K562 (cell line): ENCODE measurements at regions not wholly inside any gene's neighbourhood (a gene's known extent, or its start where the extent isn't known, plus 50 kb on each side); places are given as distances from the start of the nearest gene placed in this dataset.

Experiments
- ATAC-seq: fragments of 200-7000 bp; cut with Tn5 transposase; 3 replicates; pipeline ENCODE4 v1.9.1; 2020; ENCODE audit warnings: moderate library complexity
- BruUV-seq: library from RNA; stranded (reverse); fragments of 400-500 nt; replicated peaks from 2 replicates; lab custom pipeline; 2021; lab: Mats Ljungman, UMichigan
- CTCF ChIA-PET: fragments of 300-600 bp; formaldehyde crosslinking; extraction: SDS; loops from one replicate; lab custom pipeline; 2021; ENCODE audit warnings: low intra/inter-chr PET ratio; lab: Yijun Ruan, JAX
- POLR2A ChIA-PET: fragments of 300-600, 350-650 bp; sonication (Branson Sonifier 250); formaldehyde crosslinking; extraction: SDS; loops from one replicate; lab custom pipeline; 2021; ENCODE audit warnings: antibody characterized with exemption, inconsistent platforms; lab: Yijun Ruan, JAX
- DNase-seq, 4 experiments: peaks; one replicate each; pipeline versions ENCODE4 v3.0.0 to v3.0.0-alpha.2; 2011 to 2018; ENCODE audit warnings: low spot score in 3 of 4, mixed read lengths in 3 of 4; ENCODE audit errors: extremely low read depth in 1 of 4
- FAIRE-seq: peaks from 2 replicates; lab custom pipeline; 2011; peaks lifted over from hg19 to GRCh38; lab: Jason Lieb, UNC
- H2AFZ ChIP-seq: 2 replicates; pipeline ENCODE4 v1.6.0; 2011; ENCODE audit warnings: low read depth, low read length, control low read depth, inconsistent platforms
- H3K27ac ChIP-seq: fragments of 200-600 bp; 3 replicates; pipeline ENCODE4 v1.8.0; 2011; ENCODE audit warnings: low read depth, mild to moderate bottlenecking, control low read depth, inconsistent platforms, low read length, moderate library complexity, mixed read lengths; ENCODE audit errors: extremely low read depth
- H3K27me3 ChIP-seq, 2 experiments: fragments of 300-600 bp in 1 of 2; 2 replicates in 1 of 2; 3 replicates in 1 of 2; pipeline versions ENCODE4 v1.6.0 to v1.8.0; 2011; ENCODE audit warnings: inconsistent platforms in 2 of 2, low read length in 2 of 2, mild to moderate bottlenecking in 1 of 2, mixed read lengths in 1 of 2, moderate library complexity in 1 of 2; ENCODE audit not compliant: control insufficient read depth in 2 of 2, insufficient read depth in 2 of 2
- H3K36me3 ChIP-seq: fragments of 300-600 bp; 3 replicates; pipeline ENCODE4 v1.8.0; 2011; ENCODE audit warnings: mild to moderate bottlenecking, low read length, inconsistent platforms; ENCODE audit not compliant: control insufficient read depth, insufficient read depth
- H3K4me1 ChIP-seq, 2 experiments: fragments of 200-600 bp in 1 of 2; replicated peaks in 1 of 2; 2 replicates in 1 of 2; 3 replicates in 1 of 2; pipeline versions ENCODE4 v1.5.1 to v1.8.0; 2011; ENCODE audit warnings: inconsistent platforms in 2 of 2, low read length in 2 of 2, mild to moderate bottlenecking in 1 of 2, mixed read lengths in 1 of 2, moderate library complexity in 1 of 2; ENCODE audit not compliant: control insufficient read depth in 2 of 2, insufficient read depth in 2 of 2
- H3K4me2 ChIP-seq: 2 replicates; pipeline ENCODE4 v1.6.1; 2011; ENCODE audit warnings: low read length, control low read depth, inconsistent platforms, mixed read lengths; ENCODE audit not compliant: insufficient read depth
- H3K4me3 ChIP-seq: fragments of 200-600 bp; sonication (generic), shearing (Covaris generic); 2 replicates; pipeline ENCODE4 v1.5.1; 2016; ENCODE audit warnings: control low read depth, inconsistent platforms
- H3K79me2 ChIP-seq: fragments of 200-600 bp; 3 replicates; pipeline ENCODE4 v1.8.0; 2011; ENCODE audit warnings: low read length, inconsistent platforms; ENCODE audit not compliant: control insufficient read depth, insufficient read depth
- H3K9ac ChIP-seq, 2 experiments: 2 replicates each; pipeline versions ENCODE4 v1.6.0 to v1.6.1; 2011; ENCODE audit warnings: low read depth in 2 of 2, low read length in 2 of 2, control low read depth in 1 of 2, inconsistent platforms in 1 of 2, mild to moderate bottlenecking in 1 of 2, mixed read lengths in 1 of 2; ENCODE audit not compliant: insufficient read depth in 1 of 2
- H3K9me1 ChIP-seq: one replicate; pipeline ENCODE4 v1.6.0; 2011; ENCODE audit warnings: inconsistent platforms, mild to moderate bottlenecking, low read length, moderate library complexity; ENCODE audit not compliant: control insufficient read depth, insufficient read depth
- H3K9me3 ChIP-seq: replicated peaks from 2 replicates; pipeline ENCODE4 v1.5.1; 2011; ENCODE audit warnings: low read depth, low read length, inconsistent platforms; ENCODE audit not compliant: control insufficient read depth, insufficient read depth
- H4K20me1 ChIP-seq: replicated peaks from 2 replicates; pipeline ENCODE4 v1.6.1; 2011; ENCODE audit warnings: low read length, inconsistent platforms, mixed read lengths; ENCODE audit not compliant: control insufficient read depth, insufficient read depth
- CBFA2T3 ChIP-seq: fragments of 450-650 bp; IDR thresholded peaks from 2 replicates; pipeline ENCODE4 v1.6.1; 2017
- FOSL1 ChIP-seq: fragments of 200-800 bp; sonication (Bioruptor generic); conservative IDR thresholded peaks from 2 replicates; pipeline ENCODE4 v1.6.1; 2016; ENCODE audit warnings: missing genetic modification characterization, missing compliant biosample characterization
- HLTF ChIP-seq: fragments of 450-650 bp; IDR thresholded peaks from 2 replicates; pipeline ENCODE4 v1.6.1; 2016
- JUND ChIP-seq, 2 experiments: IDR thresholded peaks; 2 replicates in 1 of 2; 3 replicates in 1 of 2; pipeline ENCODE4 v1.6.1; 2011; ENCODE audit warnings: borderline replicate concordance in 2 of 2, low read depth in 2 of 2, low read length in 2 of 2, improper control_type of control experiment in 1 of 2, missing biosample characterization in 1 of 2, missing genetic modification characterization in 1 of 2, missing genetic modification reagents in 1 of 2
- POLR2AphosphoS5 ChIP-seq: IDR thresholded peaks from 2 replicates; pipeline ENCODE4 v1.6.1; 2011; ENCODE audit warnings: mild to moderate bottlenecking, low read depth, low read length, moderate library complexity; ENCODE audit not compliant: control insufficient read depth, insufficient read depth
- SP2 ChIP-seq: IDR thresholded peaks from 2 replicates; pipeline ENCODE4 v1.6.1; 2011; ENCODE audit warnings: mild to moderate bottlenecking, low read depth, low read length, moderate library complexity; ENCODE audit not compliant: poor library complexity, severe bottlenecking; ENCODE audit errors: extremely low read depth
- USF2 ChIP-seq: sonication (generic); formaldehyde crosslinking; IDR thresholded peaks from 2 replicates; pipeline ENCODE4 v1.5.0; 2020; ENCODE audit warnings: missing genetic modification reagents
- ZBTB7A ChIP-seq: IDR thresholded peaks from 2 replicates; pipeline ENCODE4 v1.6.1; 2011; ENCODE audit warnings: low read depth, mild to moderate bottlenecking, low read length, moderate library complexity, borderline replicate concordance; ENCODE audit not compliant: control insufficient read depth
- ZNF133 ChIP-seq: fragments of 250-450 bp; sonication (Bioruptor Pico); IDR thresholded peaks from 2 replicates; pipeline ENCODE4 v1.4.0; 2020; ENCODE audit warnings: mild to moderate bottlenecking
- ZNF589 ChIP-seq: fragments of 200-800 bp; sonication (Bioruptor generic); IDR thresholded peaks from 2 replicates; pipeline ENCODE4 v1.6.1; 2016; ENCODE audit warnings: low read depth, missing genetic modification characterization, missing compliant biosample characterization
- ZZZ3 ChIP-seq: fragments of 450-650 bp; IDR thresholded peaks from 2 replicates; pipeline ENCODE4 v1.6.1; 2016; ENCODE audit warnings: antibody characterized with exemption, mild to moderate bottlenecking, moderate library complexity
- WGBS: fragments of 100-300 bp; shearing (Covaris generic); methylation state at CpG from one replicate; pipeline ENCODE4 v1.1.6; 2016; ENCODE audit warnings: low coverage, mixed read lengths; ENCODE audit not compliant: insufficient coverage; ENCODE audit errors: missing lambda C conversion rate; 5-methylcytosine and 5-hydroxymethylcytosine counted together
- in situ Hi-C: fragments of 300-500 bp; cut with MboI; formaldehyde crosslinking; loops from 4 replicates; pipeline ENCODE4 v1.15.0; 2018; ENCODE audit warnings: inconsistent platforms, mixed read lengths
- intact Hi-C: fragments of 100-400 bp; cut with micrococcal nuclease; formaldehyde crosslinking; loops from 2 replicates; pipeline ENCODE4 v1.14.2; 2022
- TF ChIP-seq, protein P1 (sequence below), 3 experiments: fragments of 200-800 bp in 1 of 3; sonication (Bioruptor generic) in 1 of 3; sonication (generic) in 1 of 3; formaldehyde crosslinking in 1 of 3; IDR thresholded peaks; 2 replicates each; pipeline versions ENCODE4 v1.6.1 to v1.8.0; 2016 to 2022; ENCODE audit warnings: mild to moderate bottlenecking in 2 of 3, missing compliant biosample characterization in 2 of 3, missing genetic modification characterization in 2 of 3, missing genetic modification reagents in 1 of 3
- TF ChIP-seq, protein P2 (sequence below): fragments of 450-650 bp; formaldehyde crosslinking; IDR thresholded peaks from 2 replicates; pipeline ENCODE4 v1.4.0; 2020; ENCODE audit warnings: mild to moderate bottlenecking, mixed read lengths
- TF ChIP-seq, protein P3 (sequence below), 2 experiments: fragments of 450-650 bp in 1 of 2; sonication (generic) in 1 of 2; formaldehyde crosslinking in 1 of 2; IDR thresholded peaks in 1 of 2; conservative IDR thresholded peaks in 1 of 2; 2 replicates each; pipeline versions ENCODE4 v1.6.1 to v1.8.1; 2016 to 2023; ENCODE audit warnings: mild to moderate bottlenecking in 2 of 2, moderate library complexity in 2 of 2, inconsistent platforms in 1 of 2, missing genetic modification reagents in 1 of 2

DNA sequence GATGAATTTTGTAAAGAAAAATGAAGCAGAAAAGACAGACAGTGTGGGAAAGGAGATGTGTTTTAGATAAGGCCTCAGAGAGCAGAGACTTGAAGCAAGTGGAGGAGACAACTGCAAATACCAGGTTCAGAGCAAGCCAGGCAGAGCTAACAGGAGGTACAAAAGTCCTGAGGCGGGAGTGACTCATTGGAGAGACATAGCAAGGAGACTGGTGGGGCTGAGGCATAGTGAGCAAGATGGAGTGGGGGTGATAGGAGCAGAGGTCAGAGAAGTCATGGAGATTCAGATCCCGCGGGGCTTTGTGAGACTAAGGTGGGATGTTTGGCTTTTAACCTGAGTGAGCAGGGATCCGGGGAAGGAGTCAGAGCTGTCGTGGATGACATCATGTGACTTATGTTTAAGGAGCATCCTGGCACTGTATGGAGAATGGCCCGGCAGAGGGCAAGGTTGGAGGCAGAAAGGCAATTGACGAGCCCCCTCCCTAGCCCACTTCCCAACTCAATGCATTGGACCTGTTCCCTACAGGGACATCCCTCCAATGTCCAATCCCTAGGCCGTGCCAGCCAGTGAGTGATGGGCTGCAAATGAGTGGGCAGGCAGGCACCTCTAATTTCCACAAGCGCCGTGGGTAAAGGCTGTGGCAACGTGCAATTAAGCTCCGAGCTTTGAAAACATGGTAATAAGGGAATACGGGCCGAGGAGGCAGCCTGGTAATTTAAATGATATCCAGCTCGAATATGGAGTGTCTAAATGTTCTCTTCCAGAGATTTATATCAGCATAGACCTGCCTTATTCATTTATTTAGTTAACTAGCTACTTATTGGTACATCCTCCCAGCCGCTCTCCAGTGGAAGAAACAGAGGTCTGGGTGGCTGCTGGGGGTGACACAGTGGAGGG, 206.8 kb upstream of the LHX5 start:
- peaks cover 24 to 42% of the 10 kb centered on the region in 2 experiments for H3K27me3 ChIP-seq
- no peak overlapping the region for H2AFZ ChIP-seq
- H3K4me1 ChIP-seq: peaks cover 4 to 12% of the 10 kb centered on the region in 2 experiments; a peak in 3 of 5 replicates
- FAIRE-seq (peak; percentile 85), DNase-seq (peak; percentile 31 to 50 (median 38)), ATAC-seq (peak; percentile 76)
- ChIA-PET CTCF (no interaction called here), POLR2A (interaction anchor here (0.6 to 0.7 kb wide), 2 partner anchors 57 to 217 kb away, joined by 3 read pairs; no protein-coding TSS in a partner anchor)
- no peak overlapping the region for H3K4me3 ChIP-seq
- 14% methylated on average over 16 of the region's 16 CpGs for WGBS
- no peak overlapping the region for H3K27ac ChIP-seq
- H3K36me3 ChIP-seq: no peaks in the 10 kb centered on the region
- no peaks in the 10 kb centered on the region; the same call in none of the 2 replicates for H4K20me1 ChIP-seq
- in situ Hi-C loops: no loop called here
- BruUV-seq: no TSS peak
- no peaks in the 10 kb centered on the region for H3K79me2 ChIP-seq
- intact Hi-C loops: no loop called here
- TF ChIP-seq POLR2AphosphoS5: no peak
- TF ChIP-seq, protein P1, sequence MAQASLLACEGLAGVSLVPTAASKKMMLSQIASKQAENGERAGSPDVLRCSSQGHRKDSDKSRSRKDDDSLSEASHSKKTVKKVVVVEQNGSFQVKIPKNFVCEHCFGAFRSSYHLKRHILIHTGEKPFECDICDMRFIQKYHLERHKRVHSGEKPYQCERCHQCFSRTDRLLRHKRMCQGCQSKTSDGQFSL (CRISPR knock-in tag; IDR thresholded peaks at IDR 0.05): no peak
- TF ChIP-seq, protein P1 (tag; IDR thresholded peaks at IDR 0.05): no peak
- no peak for TF ChIP-seq SP2
- peak; percentile 77 for TF ChIP-seq FOSL1
- 0 out of 2 replicates have a peak, but pooled peaks have one; percentile 4 for TF ChIP-seq CBFA2T3
- peak; percentile 39; the same call in 1 of the 2 replicates for TF ChIP-seq JUND (IDR thresholded peaks at IDR 0.05; ENCODE audit: borderline replicate concordance, low read depth, low read length)
- no peak for TF ChIP-seq JUND (tag; IDR thresholded peaks at IDR 0.05; ENCODE audit: borderline replicate concordance, low read depth, low read length)
- no peak for TF ChIP-seq ZBTB7A
- TF ChIP-seq, protein P2, sequence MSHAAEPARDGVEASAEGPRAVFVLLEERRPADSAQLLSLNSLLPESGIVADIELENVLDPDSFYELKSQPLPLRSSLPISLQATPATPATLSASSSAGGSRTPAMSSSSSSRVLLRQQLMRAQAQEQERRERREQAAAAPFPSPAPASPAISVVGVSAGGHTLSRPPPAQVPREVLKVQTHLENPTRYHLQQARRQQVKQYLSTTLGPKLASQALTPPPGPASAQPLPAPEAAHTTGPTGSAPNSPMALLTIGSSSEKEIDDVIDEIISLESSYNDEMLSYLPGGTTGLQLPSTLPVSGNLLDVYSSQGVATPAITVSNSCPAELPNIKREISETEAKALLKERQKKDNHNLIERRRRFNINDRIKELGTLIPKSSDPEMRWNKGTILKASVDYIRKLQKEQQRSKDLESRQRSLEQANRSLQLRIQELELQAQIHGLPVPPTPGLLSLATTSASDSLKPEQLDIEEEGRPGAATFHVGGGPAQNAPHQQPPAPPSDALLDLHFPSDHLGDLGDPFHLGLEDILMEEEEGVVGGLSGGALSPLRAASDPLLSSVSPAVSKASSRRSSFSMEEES: peak; percentile 45
- TF ChIP-seq ZNF133 (CRISPR knock-in tag): no peak
- no peak for TF ChIP-seq ZZZ3
- TF ChIP-seq HLTF: no peak
- TF ChIP-seq ZNF589: no peak
- no peak for TF ChIP-seq USF2
- TF ChIP-seq, protein P3, sequence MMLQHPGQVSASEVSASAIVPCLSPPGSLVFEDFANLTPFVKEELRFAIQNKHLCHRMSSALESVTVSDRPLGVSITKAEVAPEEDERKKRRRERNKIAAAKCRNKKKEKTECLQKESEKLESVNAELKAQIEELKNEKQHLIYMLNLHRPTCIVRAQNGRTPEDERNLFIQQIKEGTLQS (IDR thresholded peaks at IDR 0.05): peak; percentile 43; the same call in 1 of the 2 replicates
- TF ChIP-seq, protein P3 (CRISPR knock-in tag; conservative IDR thresholded peaks at IDR 0.05): no peak
- H3K9me3 ChIP-seq: no peaks in the 10 kb centered on the region
- no peak overlapping the region for H3K9ac ChIP-seq
- no peaks in the 10 kb centered on the region for H3K9me1 ChIP-seq
- no peak overlapping the region for H3K4me2 ChIP-seq
